HG03097 (cell line): ENCODE measurements at regions not wholly inside any gene's neighbourhood (a gene's known extent, or its start where the extent isn't known, plus 50 kb on each side); places are given as distances from the start of the nearest gene placed in this dataset.

Experiments
- ATAC-seq: cut with Tn5 transposase; IDR thresholded peaks from one replicate; pipeline ENCODE4 v1.9.1; 2021; ENCODE audit not compliant: unreplicated experiment, low FRiP score

- ATAC-seq = no peak
These were observed 221.3 kb downstream of the ACKR3 start for GRCh38 chr2:236790963-236791362.

GRCh38 chr2:236793023-236794011 is 223.7 kb downstream of the ACKR3 start:
- ATAC-seq = no peak

GRCh38 chr2:236794176-236794957 is 224.7 kb downstream of the ACKR3 start:
- ATAC-seq = no peak

GRCh38 chr2:236795169-236795860 is 225.7 kb downstream of the ACKR3 start:
- ATAC-seq = no peak

- ATAC-seq = no peak
These were observed 226.2 kb downstream of the ACKR3 start for GRCh38 chr2:236795861-236796219.

- ATAC-seq = no peak
These were observed 226.6 kb downstream of the ACKR3 start for GRCh38 chr2:236796236-236796635.

GRCh38 chr2:236797411-236797810 is 227.8 kb downstream of the ACKR3 start:
- ATAC-seq = no peak

- no peak for ATAC-seq
These were observed 228.9 kb downstream of the ACKR3 start for GRCh38 chr2:236798491-236798890.

GRCh38 chr2:236799391-236800026 is 229.9 kb downstream of the ACKR3 start:
- ATAC-seq = no peak

- no peak for ATAC-seq
These were observed 233.2 kb downstream of the ACKR3 start for GRCh38 chr2:236802862-236803261.

GRCh38 chr2:236803621-236804020 is 234.0 kb downstream of the ACKR3 start:
- ATAC-seq = no peak

- no peak for ATAC-seq
These were observed 236.3 kb downstream of the ACKR3 start for GRCh38 chr2:236805800-236806531.

GRCh38 chr2:236809716-236810115 is 240.1 kb downstream of the ACKR3 start:
- no peak for ATAC-seq

GRCh38 chr2:236811062-236811656 is 241.5 kb downstream of the ACKR3 start:
- ATAC-seq = no peak

GRCh38 chr2:236813766-236814165 is 244.1 kb downstream of the ACKR3 start:
- no peak for ATAC-seq

- no peak for ATAC-seq
These were observed 245.0 kb downstream of the ACKR3 start for GRCh38 chr2:236814593-236814992.

GRCh38 chr2:236815746-236816145 is 246.1 kb downstream of the ACKR3 start:
- ATAC-seq = no peak

GRCh38 chr2:236816197-236817170 is 246.9 kb downstream of the ACKR3 start:
- no peak for ATAC-seq
